GM12878 (cell line): ENCODE measurements at regions not wholly inside any gene's neighbourhood (a gene's known extent, or its start where the extent isn't known, plus 50 kb on each side); places are given as distances from the start of the nearest gene placed in this dataset.

ENCODE experiments used
- CTCF ChIP-seq, 3 experiments: IDR thresholded peaks in 2 of 3; conservative IDR thresholded peaks in 1 of 3; 2 replicates each; pipeline ENCODE4 v1.5.1; 2011; ENCODE audit warnings: low read depth in 3 of 3, low read length in 3 of 3, mild to moderate bottlenecking in 3 of 3, control low read depth in 2 of 3, moderate library complexity in 2 of 3, inconsistent platforms in 1 of 3, mixed read lengths in 1 of 3; ENCODE audit not compliant: control insufficient read depth in 2 of 3, insufficient read depth in 1 of 3; ENCODE audit errors: extremely low read depth in 1 of 3
- HCFC1 ChIP-seq: fragments of 150-350 bp; IDR thresholded peaks from 2 replicates; pipeline ENCODE4 v1.6.1; 2014; ENCODE audit warnings: low read length
- MYC ChIP-seq: IDR thresholded peaks from 2 replicates; pipeline ENCODE4 v1.6.1; 2011; ENCODE audit warnings: mild to moderate bottlenecking, low read length, moderate library complexity, inconsistent platforms; ENCODE audit not compliant: insufficient read depth, insufficient replicate concordance, insufficient read length, severe bottlenecking
- NBN ChIP-seq: fragments of 450-650 bp; IDR thresholded peaks from 2 replicates; pipeline ENCODE4 v1.6.1; 2016
- POLR2A ChIP-seq: IDR thresholded peaks from 2 replicates; pipeline ENCODE4 v1.6.1; 2011; ENCODE audit warnings: low read depth, mild to moderate bottlenecking, low read length
- RELA ChIP-seq: fragments of 450-650 bp; IDR thresholded peaks from 2 replicates; pipeline ENCODE4 v1.8.0; 2014; ENCODE audit warnings: borderline replicate concordance; ENCODE audit not compliant: partially characterized antibody
- TBL1XR1 ChIP-seq: IDR thresholded peaks from 2 replicates; pipeline ENCODE4 v1.6.1; 2012; ENCODE audit warnings: low read depth, low read length, improper control_type of control experiment
- TCF3 ChIP-seq: IDR thresholded peaks from 2 replicates; pipeline ENCODE4 v1.6.1; 2012; ENCODE audit warnings: low read depth, mild to moderate bottlenecking, low read length, borderline replicate concordance; ENCODE audit not compliant: insufficient read depth
- YY1 ChIP-seq: IDR thresholded peaks from 2 replicates; pipeline ENCODE4 v1.6.1; 2011; ENCODE audit warnings: low read depth, mild to moderate bottlenecking, low read length
- ZZZ3 ChIP-seq: IDR thresholded peaks from 2 replicates; pipeline ENCODE4 v1.6.1; 2011; ENCODE audit warnings: low read depth; ENCODE audit not compliant: control insufficient read depth, insufficient read length
- TF ChIP-seq, protein P1 (sequence below): IDR thresholded peaks from 2 replicates; pipeline ENCODE4 v1.6.1; 2012; ENCODE audit warnings: low read depth, low read length, improper control_type of control experiment
- TF ChIP-seq, protein P2 (sequence below): fragments of 450-650 bp; IDR thresholded peaks from 2 replicates; pipeline ENCODE4 v1.6.1; 2017; ENCODE audit warnings: mild to moderate bottlenecking, low read depth, inconsistent platforms; ENCODE audit not compliant: poor library complexity, severe bottlenecking
- TF ChIP-seq, protein P3 (sequence below): IDR thresholded peaks from 2 replicates; pipeline ENCODE4 v1.6.1; 2012; ENCODE audit warnings: mild to moderate bottlenecking, low read depth, low read length
- TF ChIP-seq, protein P4 (sequence below): fragments of 450-650 bp; IDR thresholded peaks from 2 replicates; pipeline ENCODE4 v1.6.1; 2017; ENCODE audit warnings: mild to moderate bottlenecking

DNA sequence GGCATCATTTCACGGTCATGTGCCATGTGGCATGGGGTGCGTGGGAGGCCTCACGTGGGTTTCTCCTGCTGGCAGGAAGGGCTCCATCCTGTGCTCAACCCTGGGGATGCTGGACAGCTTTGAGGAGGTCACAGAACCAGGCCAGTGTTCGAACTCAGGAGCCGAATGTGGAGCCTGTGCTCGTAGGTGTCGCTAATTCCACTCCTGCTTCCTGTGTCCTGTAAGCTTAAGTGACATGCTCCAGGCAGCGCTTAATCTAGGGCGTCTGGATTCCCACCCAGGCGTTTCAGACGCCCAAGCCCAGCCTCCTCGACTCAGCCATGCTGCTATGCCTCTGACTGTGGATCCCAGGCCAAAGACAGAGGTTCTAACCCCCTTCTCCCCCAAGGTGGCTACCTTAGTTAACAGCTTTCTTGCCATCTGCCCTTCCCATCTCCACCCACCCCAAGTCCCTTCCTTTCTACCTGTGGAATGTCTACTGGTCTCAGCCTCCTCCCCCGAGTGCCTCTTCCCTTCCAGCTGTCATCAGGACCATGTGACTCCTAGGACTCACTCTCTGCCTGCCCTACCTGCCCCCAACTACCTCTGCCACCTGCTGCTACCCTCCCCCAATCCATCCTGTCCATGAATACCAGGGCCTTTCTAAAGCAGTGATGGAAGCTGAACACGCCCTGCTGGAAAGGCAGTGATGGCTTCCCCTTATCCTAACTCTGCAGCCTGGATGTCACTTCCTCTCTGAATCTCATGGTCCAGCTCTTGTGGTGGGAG lies 255.1 kb downstream of the CDH26 start:
- TF ChIP-seq POLR2A = no peak
- no peak for TF ChIP-seq CTCF (IDR thresholded peaks at IDR 0.05 in 2 of 3, conservative IDR thresholded peaks at IDR 0.05 in 1 of 3; ENCODE audit: control insufficient read depth in 2 of 3, extremely low read depth in 1 of 3, insufficient read depth in 1 of 3, low read depth in 3 of 3, low read length in 3 of 3)
- TF ChIP-seq TCF3 = no peak
- TF ChIP-seq RELA = no peak
- TF ChIP-seq, protein P1, sequence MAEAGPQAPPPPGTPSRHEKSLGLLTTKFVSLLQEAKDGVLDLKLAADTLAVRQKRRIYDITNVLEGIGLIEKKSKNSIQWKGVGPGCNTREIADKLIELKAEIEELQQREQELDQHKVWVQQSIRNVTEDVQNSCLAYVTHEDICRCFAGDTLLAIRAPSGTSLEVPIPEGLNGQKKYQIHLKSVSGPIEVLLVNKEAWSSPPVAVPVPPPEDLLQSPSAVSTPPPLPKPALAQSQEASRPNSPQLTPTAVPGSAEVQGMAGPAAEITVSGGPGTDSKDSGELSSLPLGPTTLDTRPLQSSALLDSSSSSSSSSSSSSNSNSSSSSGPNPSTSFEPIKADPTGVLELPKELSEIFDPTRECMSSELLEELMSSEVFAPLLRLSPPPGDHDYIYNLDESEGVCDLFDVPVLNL = no peak
- no peak for TF ChIP-seq TBL1XR1
- no peak for TF ChIP-seq MYC
- TF ChIP-seq, protein P2, sequence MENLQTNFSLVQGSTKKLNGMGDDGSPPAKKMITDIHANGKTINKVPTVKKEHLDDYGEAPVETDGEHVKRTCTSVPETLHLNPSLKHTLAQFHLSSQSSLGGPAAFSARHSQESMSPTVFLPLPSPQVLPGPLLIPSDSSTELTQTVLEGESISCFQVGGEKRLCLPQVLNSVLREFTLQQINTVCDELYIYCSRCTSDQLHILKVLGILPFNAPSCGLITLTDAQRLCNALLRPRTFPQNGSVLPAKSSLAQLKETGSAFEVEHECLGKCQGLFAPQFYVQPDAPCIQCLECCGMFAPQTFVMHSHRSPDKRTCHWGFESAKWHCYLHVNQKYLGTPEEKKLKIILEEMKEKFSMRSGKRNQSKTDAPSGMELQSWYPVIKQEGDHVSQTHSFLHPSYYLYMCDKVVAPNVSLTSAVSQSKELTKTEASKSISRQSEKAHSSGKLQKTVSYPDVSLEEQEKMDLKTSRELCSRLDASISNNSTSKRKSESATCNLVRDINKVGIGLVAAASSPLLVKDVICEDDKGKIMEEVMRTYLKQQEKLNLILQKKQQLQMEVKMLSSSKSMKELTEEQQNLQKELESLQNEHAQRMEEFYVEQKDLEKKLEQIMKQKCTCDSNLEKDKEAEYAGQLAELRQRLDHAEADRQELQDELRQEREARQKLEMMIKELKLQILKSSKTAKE = no peak
- TF ChIP-seq YY1 = no peak
- no peak for TF ChIP-seq ZZZ3
- TF ChIP-seq, protein P3, sequence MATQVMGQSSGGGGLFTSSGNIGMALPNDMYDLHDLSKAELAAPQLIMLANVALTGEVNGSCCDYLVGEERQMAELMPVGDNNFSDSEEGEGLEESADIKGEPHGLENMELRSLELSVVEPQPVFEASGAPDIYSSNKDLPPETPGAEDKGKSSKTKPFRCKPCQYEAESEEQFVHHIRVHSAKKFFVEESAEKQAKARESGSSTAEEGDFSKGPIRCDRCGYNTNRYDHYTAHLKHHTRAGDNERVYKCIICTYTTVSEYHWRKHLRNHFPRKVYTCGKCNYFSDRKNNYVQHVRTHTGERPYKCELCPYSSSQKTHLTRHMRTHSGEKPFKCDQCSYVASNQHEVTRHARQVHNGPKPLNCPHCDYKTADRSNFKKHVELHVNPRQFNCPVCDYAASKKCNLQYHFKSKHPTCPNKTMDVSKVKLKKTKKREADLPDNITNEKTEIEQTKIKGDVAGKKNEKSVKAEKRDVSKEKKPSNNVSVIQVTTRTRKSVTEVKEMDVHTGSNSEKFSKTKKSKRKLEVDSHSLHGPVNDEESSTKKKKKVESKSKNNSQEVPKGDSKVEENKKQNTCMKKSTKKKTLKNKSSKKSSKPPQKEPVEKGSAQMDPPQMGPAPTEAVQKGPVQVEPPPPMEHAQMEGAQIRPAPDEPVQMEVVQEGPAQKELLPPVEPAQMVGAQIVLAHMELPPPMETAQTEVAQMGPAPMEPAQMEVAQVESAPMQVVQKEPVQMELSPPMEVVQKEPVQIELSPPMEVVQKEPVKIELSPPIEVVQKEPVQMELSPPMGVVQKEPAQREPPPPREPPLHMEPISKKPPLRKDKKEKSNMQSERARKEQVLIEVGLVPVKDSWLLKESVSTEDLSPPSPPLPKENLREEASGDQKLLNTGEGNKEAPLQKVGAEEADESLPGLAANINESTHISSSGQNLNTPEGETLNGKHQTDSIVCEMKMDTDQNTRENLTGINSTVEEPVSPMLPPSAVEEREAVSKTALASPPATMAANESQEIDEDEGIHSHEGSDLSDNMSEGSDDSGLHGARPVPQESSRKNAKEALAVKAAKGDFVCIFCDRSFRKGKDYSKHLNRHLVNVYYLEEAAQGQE = no peak
- TF ChIP-seq NBN = no peak
- TF ChIP-seq HCFC1 = no peak
- TF ChIP-seq, protein P4, sequence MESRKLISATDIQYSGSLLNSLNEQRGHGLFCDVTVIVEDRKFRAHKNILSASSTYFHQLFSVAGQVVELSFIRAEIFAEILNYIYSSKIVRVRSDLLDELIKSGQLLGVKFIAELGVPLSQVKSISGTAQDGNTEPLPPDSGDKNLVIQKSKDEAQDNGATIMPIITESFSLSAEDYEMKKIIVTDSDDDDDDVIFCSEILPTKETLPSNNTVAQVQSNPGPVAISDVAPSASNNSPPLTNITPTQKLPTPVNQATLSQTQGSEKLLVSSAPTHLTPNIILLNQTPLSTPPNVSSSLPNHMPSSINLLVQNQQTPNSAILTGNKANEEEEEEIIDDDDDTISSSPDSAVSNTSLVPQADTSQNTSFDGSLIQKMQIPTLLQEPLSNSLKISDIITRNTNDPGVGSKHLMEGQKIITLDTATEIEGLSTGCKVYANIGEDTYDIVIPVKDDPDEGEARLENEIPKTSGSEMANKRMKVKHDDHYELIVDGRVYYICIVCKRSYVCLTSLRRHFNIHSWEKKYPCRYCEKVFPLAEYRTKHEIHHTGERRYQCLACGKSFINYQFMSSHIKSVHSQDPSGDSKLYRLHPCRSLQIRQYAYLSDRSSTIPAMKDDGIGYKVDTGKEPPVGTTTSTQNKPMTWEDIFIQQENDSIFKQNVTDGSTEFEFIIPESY = no peak
